ENCODE measurements at regions not wholly inside any gene's neighbourhood (a gene's known extent, or its start where the extent isn't known, plus 50 kb on each side); places are given as distances from the start of the nearest gene placed in this dataset.

DNA sequence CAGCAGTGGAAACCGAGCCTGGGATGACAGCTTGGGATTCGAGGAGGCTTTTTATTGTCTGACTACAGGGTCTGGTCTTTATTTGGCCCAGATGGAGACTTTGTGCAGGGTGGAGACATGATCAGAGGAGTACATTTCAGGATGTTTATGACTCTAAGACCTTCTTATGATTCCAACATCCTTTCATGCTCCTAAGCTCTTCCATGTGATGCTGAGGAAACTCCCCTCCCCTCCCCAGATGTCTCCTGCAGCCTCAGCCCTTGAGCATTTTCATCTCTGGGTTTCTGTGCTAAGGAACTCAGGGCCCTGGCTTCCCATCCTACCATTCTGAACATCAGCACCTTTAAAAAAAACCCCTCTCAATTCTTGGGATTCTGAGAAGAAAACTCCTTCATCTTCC is 186.6 kb downstream of the SOX4 start:
- H3K27me3 ChIP-seq (replicated peaks) = no peaks in the 10 kb centered on the region
- no peak overlapping the region for H3K27ac ChIP-seq
- no peaks in the 10 kb centered on the region for H3K36me3 ChIP-seq (replicated peaks)
- no peak for DNase-seq
- TF ChIP-seq, protein P1, sequence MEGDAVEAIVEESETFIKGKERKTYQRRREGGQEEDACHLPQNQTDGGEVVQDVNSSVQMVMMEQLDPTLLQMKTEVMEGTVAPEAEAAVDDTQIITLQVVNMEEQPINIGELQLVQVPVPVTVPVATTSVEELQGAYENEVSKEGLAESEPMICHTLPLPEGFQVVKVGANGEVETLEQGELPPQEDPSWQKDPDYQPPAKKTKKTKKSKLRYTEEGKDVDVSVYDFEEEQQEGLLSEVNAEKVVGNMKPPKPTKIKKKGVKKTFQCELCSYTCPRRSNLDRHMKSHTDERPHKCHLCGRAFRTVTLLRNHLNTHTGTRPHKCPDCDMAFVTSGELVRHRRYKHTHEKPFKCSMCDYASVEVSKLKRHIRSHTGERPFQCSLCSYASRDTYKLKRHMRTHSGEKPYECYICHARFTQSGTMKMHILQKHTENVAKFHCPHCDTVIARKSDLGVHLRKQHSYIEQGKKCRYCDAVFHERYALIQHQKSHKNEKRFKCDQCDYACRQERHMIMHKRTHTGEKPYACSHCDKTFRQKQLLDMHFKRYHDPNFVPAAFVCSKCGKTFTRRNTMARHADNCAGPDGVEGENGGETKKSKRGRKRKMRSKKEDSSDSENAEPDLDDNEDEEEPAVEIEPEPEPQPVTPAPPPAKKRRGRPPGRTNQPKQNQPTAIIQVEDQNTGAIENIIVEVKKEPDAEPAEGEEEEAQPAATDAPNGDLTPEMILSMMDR (IDR thresholded peaks at IDR 0.05; ENCODE audit: low read depth, low read length, missing control alignments) = no peak
- in situ Hi-C loops (cut with HindIII; ENCODE audit: low pct_ligation_motif_present, low sequenced_read_pairs) = no loop called here
- no peak overlapping the region for H3K4me3 ChIP-seq (ENCODE audit: low read depth, low read length)

GRCh38 chr6:21780679-21781078 is 187.1 kb downstream of the SOX4 start:
- TF ChIP-seq, protein P1 (IDR thresholded peaks at IDR 0.05; ENCODE audit: low read depth, low read length, missing control alignments) = no peak
- DNase-seq = no peak
- in situ Hi-C loops (cut with HindIII; ENCODE audit: low pct_ligation_motif_present, low sequenced_read_pairs) = no loop called here

GRCh38 chr6:21781128-21781527 is 187.6 kb downstream of the SOX4 start:
- Histone ChIP-seq H3K36me3 (replicated peaks) (no peaks in the 10 kb centered on the region), H3K4me3 (ENCODE audit: low read depth, low read length) (no peak overlapping the region), H3K27ac (no peak overlapping the region), H3K27me3 (replicated peaks) (no peaks in the 10 kb centered on the region)
- TF ChIP-seq, protein P1 (IDR thresholded peaks at IDR 0.05; ENCODE audit: low read depth, low read length, missing control alignments) = no peak
- in situ Hi-C loops (cut with HindIII; ENCODE audit: low pct_ligation_motif_present, low sequenced_read_pairs) = no loop called here
- DNase-seq = no peak

More at GRCh38 chr6:21780679-21781078, 187.1 kb downstream of the SOX4 start:
- no peaks in the 10 kb centered on the region for H3K27me3 ChIP-seq (replicated peaks)
- H3K27ac ChIP-seq = no peak overlapping the region
- H3K36me3 ChIP-seq (replicated peaks) = no peaks in the 10 kb centered on the region
- no peak overlapping the region for H3K4me3 ChIP-seq (ENCODE audit: low read depth, low read length)

- in situ Hi-C loops (cut with HindIII; ENCODE audit: low pct_ligation_motif_present, low sequenced_read_pairs) = no loop called here
- H3K36me3 ChIP-seq (replicated peaks) = no peaks in the 10 kb centered on the region
- no peak for DNase-seq
- no peak overlapping the region for H3K27ac ChIP-seq
- TF ChIP-seq, protein P1 (IDR thresholded peaks at IDR 0.05; ENCODE audit: low read depth, low read length, missing control alignments) = no peak
- H3K4me3 ChIP-seq (ENCODE audit: low read depth, low read length) = no peak overlapping the region
- H3K27me3 ChIP-seq (replicated peaks) = no peaks in the 10 kb centered on the region
Measured at GRCh38 chr6:21785164-21785563, 191.6 kb downstream of the SOX4 start.

- DNase-seq = no peak
- TF ChIP-seq, protein P1 (IDR thresholded peaks at IDR 0.05; ENCODE audit: low read depth, low read length, missing control alignments) = no peak
- H3K36me3 ChIP-seq (replicated peaks) = no peaks in the 10 kb centered on the region
- no peak overlapping the region for H3K27ac ChIP-seq
- no peak overlapping the region for H3K4me3 ChIP-seq (ENCODE audit: low read depth, low read length)
- in situ Hi-C loops (cut with HindIII; ENCODE audit: low pct_ligation_motif_present, low sequenced_read_pairs) = no loop called here
- H3K27me3 ChIP-seq (replicated peaks) = no peaks in the 10 kb centered on the region
Measured at GRCh38 chr6:21791056-21791455, 197.5 kb downstream of the SOX4 start.

- H3K4me3 ChIP-seq (ENCODE audit: low read depth, low read length) = no peak overlapping the region
- in situ Hi-C loops (cut with HindIII; ENCODE audit: low pct_ligation_motif_present, low sequenced_read_pairs) = no loop called here
- no peak overlapping the region for H3K27ac ChIP-seq
- H3K27me3 ChIP-seq (replicated peaks) = no peaks in the 10 kb centered on the region
- DNase-seq = peak; percentile 46
- TF ChIP-seq, protein P1 (IDR thresholded peaks at IDR 0.05; ENCODE audit: low read depth, low read length, missing control alignments) = no peak
- H3K36me3 ChIP-seq (replicated peaks) = no peaks in the 10 kb centered on the region
Measured at GRCh38 chr6:21791581-21791980, 198.0 kb downstream of the SOX4 start.

All from brain microvascular endothelial cell (primary cell).